ENCODE measurements at regions not wholly inside any gene's neighbourhood (a gene's known extent, or its start where the extent isn't known, plus 50 kb on each side); places are given as distances from the start of the nearest gene placed in this dataset.

DNA sequence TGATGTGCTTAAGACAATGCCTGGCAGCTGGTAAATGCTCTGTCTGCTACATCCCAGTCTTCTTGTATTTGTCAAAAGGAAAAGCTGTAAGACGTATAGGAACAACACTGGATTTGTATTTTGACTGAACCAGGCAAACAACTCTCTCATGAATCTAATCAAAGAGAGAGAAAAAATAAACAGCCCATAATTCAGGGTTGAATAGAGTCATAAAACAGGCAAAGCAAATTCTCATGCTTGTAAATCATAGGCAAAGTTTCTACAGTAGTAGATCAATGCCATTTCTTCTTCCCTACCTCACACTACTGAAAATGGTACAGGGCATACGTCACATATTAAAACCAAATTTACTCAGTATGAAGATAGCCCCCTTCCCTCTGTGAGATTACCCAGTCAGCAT, 166.3 kb downstream of the SKIDA1 start (continued):
- TF ChIP-seq CBX8 (IDR thresholded peaks at IDR 0.05; ENCODE audit: borderline replicate concordance, low read depth, low read length) (no peak), YY1 (IDR thresholded peaks at IDR 0.05; ENCODE audit: low read depth, low read length) (no peak), CHD2 (IDR thresholded peaks at IDR 0.05; ENCODE audit: low read length) (no peak), TBP (IDR thresholded peaks at IDR 0.05; ENCODE audit: low read depth, low read length) (no peak)
- TF ChIP-seq, protein P1, sequence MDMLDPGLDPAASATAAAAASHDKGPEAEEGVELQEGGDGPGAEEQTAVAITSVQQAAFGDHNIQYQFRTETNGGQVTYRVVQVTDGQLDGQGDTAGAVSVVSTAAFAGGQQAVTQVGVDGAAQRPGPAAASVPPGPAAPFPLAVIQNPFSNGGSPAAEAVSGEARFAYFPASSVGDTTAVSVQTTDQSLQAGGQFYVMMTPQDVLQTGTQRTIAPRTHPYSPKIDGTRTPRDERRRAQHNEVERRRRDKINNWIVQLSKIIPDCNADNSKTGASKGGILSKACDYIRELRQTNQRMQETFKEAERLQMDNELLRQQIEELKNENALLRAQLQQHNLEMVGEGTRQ (IDR thresholded peaks at IDR 0.05; ENCODE audit: low read length): no peak
